HepG2 (cell line): ENCODE measurements at regions not wholly inside any gene's neighbourhood (a gene's known extent, or its start where the extent isn't known, plus 50 kb on each side); places are given as distances from the start of the nearest gene placed in this dataset.

ENCODE experiments used
- ARHGAP35 ChIP-seq: sonication (generic); formaldehyde crosslinking; IDR thresholded peaks from 2 replicates; pipeline ENCODE4 v1.9.0; 2022; ENCODE audit warnings: mild to moderate bottlenecking, inconsistent platforms, moderate library complexity, missing genetic modification reagents, borderline replicate concordance
- CBX2 ChIP-seq, 2 experiments: fragments of 200-600 bp in 1 of 2; sonication (generic); formaldehyde crosslinking in 1 of 2; IDR thresholded peaks; 2 replicates each; pipeline versions ENCODE4 v1.7.0 to v1.8.1; 2018 to 2022; ENCODE audit warnings: low read depth in 2 of 2, low read length in 1 of 2, mild to moderate bottlenecking in 1 of 2, missing genetic modification reagents in 1 of 2
- CREM ChIP-seq, 2 experiments: sonication (generic) in 1 of 2; formaldehyde crosslinking in 1 of 2; IDR thresholded peaks; 2 replicates each; pipeline versions ENCODE4 v1.4.0 to v1.6.1; 2016 to 2020; ENCODE audit warnings: antibody characterized with exemption in 1 of 2, mild to moderate bottlenecking in 1 of 2, missing genetic modification reagents in 1 of 2
- GFI1 ChIP-seq: sonication (generic); formaldehyde crosslinking; IDR thresholded peaks from 2 replicates; pipeline ENCODE4 v1.5.0; 2020; ENCODE audit warnings: missing genetic modification reagents, mild to moderate bottlenecking, borderline replicate concordance
- GPN1 ChIP-seq: sonication (generic); formaldehyde crosslinking; IDR thresholded peaks from 2 replicates; pipeline ENCODE4 v1.5.1; 2020; ENCODE audit warnings: missing genetic modification reagents, borderline replicate concordance
- KLF12 ChIP-seq: sonication (generic); formaldehyde crosslinking; IDR thresholded peaks from 2 replicates; pipeline ENCODE4 v1.4.0; 2020; ENCODE audit warnings: missing genetic modification reagents, borderline replicate concordance
- MLLT10 ChIP-seq: sonication (generic); formaldehyde crosslinking; IDR thresholded peaks from 2 replicates; pipeline ENCODE4 v1.4.0; 2020; ENCODE audit warnings: missing genetic modification reagents
- POGZ ChIP-seq: sonication (generic); formaldehyde crosslinking; IDR thresholded peaks from 2 replicates; pipeline ENCODE4 v1.4.0; 2020; ENCODE audit warnings: mild to moderate bottlenecking, missing genetic modification reagents
- RARG ChIP-seq: sonication (generic); formaldehyde crosslinking; IDR thresholded peaks from 2 replicates; pipeline ENCODE4 v1.4.0; 2020; ENCODE audit warnings: low read depth, mild to moderate bottlenecking, missing genetic modification reagents
- SNAI1 ChIP-seq: sonication (generic); formaldehyde crosslinking; IDR thresholded peaks from 2 replicates; pipeline ENCODE4 v1.5.0; 2020; ENCODE audit warnings: mild to moderate bottlenecking, missing genetic modification reagents, borderline replicate concordance
- SOX6 ChIP-seq, 2 experiments: fragments of 450-650 bp in 1 of 2; sonication (generic) in 1 of 2; formaldehyde crosslinking in 1 of 2; IDR thresholded peaks; 2 replicates each; pipeline versions ENCODE4 v1.4.0 to v1.6.1; 2017 to 2020; ENCODE audit warnings: antibody characterized with exemption in 1 of 2, mild to moderate bottlenecking in 1 of 2, missing genetic modification reagents in 1 of 2
- TCF7 ChIP-seq: sonication (generic); IDR thresholded peaks from 2 replicates; pipeline ENCODE4 v1.6.1; 2016; ENCODE audit warnings: antibody characterized with exemption, low read depth
- TCF7L2 ChIP-seq: IDR thresholded peaks from 2 replicates; pipeline ENCODE4 v1.6.1; 2011; ENCODE audit warnings: mild to moderate bottlenecking, low read depth, low read length, moderate library complexity
- TEAD3 ChIP-seq: optimal IDR thresholded peaks from 2 replicates; pipeline ENCODE3; 2016; ENCODE audit warnings: borderline replicate concordance
- TRIM24 ChIP-seq: sonication (generic); formaldehyde crosslinking; IDR thresholded peaks from 2 replicates; pipeline ENCODE4 v1.8.0; 2022; ENCODE audit warnings: mild to moderate bottlenecking, missing genetic modification reagents
- XRCC5 ChIP-seq: fragments of 200-400 bp; formaldehyde crosslinking; optimal IDR thresholded peaks from 2 replicates; pipeline ENCODE3; 2017; ENCODE audit warnings: mild to moderate bottlenecking, low read length
- ZC3H4 ChIP-seq: sonication (generic); formaldehyde crosslinking; IDR thresholded peaks from 2 replicates; pipeline ENCODE4 v1.4.0; 2020; ENCODE audit warnings: missing genetic modification reagents, borderline replicate concordance
- ZNF230 ChIP-seq: sonication (generic); formaldehyde crosslinking; IDR thresholded peaks from 2 replicates; pipeline ENCODE4 v1.4.0; 2020; ENCODE audit warnings: mild to moderate bottlenecking, missing genetic modification reagents
- ZNF792 ChIP-seq: IDR thresholded peaks from 2 replicates; pipeline ENCODE4 v1.6.1; 2016
- TF ChIP-seq, protein P1 (sequence below): sonication (generic); formaldehyde crosslinking; IDR thresholded peaks from 2 replicates; pipeline ENCODE4 v1.4.0; 2020; ENCODE audit warnings: missing genetic modification reagents
- TF ChIP-seq, protein P2 (sequence below): IDR thresholded peaks from 2 replicates; pipeline ENCODE4 v1.6.1; 2016; ENCODE audit warnings: missing compliant biosample characterization, missing genetic modification reagents, borderline replicate concordance
- TF ChIP-seq, protein P3 (sequence below): sonication (generic); formaldehyde crosslinking; IDR thresholded peaks from 2 replicates; pipeline ENCODE4 v1.4.0; 2020; ENCODE audit warnings: missing genetic modification reagents

DNA sequence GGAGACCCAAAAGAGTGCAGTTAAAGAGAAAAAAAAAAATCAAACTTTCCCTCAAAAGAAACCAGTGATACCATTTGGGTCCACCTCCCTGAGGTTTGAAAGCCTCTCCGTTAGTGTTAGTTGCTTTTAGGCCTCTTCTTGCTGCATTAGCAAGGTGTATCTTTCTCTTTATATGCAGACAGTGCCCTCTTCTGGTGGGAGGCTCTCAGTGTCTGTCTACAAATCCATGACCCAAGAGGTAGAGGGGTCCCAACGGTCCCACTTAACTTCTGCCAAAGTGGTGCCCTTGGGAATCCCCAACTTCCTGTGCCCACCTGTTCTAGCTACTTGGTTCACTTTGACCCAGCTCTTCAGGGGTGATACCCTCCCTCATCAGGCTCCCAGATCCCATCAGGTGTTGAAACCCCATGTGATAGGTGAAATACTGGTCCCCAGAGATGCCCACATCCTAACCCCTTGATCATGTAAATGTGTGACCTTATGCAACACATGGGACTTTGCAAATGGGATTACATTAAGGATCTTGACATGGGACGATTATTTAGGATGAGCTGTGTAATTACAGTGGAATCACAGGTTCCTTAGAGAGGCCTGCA is 63.7 kb upstream of the CD99 start (continued):
- TF ChIP-seq, protein P1, sequence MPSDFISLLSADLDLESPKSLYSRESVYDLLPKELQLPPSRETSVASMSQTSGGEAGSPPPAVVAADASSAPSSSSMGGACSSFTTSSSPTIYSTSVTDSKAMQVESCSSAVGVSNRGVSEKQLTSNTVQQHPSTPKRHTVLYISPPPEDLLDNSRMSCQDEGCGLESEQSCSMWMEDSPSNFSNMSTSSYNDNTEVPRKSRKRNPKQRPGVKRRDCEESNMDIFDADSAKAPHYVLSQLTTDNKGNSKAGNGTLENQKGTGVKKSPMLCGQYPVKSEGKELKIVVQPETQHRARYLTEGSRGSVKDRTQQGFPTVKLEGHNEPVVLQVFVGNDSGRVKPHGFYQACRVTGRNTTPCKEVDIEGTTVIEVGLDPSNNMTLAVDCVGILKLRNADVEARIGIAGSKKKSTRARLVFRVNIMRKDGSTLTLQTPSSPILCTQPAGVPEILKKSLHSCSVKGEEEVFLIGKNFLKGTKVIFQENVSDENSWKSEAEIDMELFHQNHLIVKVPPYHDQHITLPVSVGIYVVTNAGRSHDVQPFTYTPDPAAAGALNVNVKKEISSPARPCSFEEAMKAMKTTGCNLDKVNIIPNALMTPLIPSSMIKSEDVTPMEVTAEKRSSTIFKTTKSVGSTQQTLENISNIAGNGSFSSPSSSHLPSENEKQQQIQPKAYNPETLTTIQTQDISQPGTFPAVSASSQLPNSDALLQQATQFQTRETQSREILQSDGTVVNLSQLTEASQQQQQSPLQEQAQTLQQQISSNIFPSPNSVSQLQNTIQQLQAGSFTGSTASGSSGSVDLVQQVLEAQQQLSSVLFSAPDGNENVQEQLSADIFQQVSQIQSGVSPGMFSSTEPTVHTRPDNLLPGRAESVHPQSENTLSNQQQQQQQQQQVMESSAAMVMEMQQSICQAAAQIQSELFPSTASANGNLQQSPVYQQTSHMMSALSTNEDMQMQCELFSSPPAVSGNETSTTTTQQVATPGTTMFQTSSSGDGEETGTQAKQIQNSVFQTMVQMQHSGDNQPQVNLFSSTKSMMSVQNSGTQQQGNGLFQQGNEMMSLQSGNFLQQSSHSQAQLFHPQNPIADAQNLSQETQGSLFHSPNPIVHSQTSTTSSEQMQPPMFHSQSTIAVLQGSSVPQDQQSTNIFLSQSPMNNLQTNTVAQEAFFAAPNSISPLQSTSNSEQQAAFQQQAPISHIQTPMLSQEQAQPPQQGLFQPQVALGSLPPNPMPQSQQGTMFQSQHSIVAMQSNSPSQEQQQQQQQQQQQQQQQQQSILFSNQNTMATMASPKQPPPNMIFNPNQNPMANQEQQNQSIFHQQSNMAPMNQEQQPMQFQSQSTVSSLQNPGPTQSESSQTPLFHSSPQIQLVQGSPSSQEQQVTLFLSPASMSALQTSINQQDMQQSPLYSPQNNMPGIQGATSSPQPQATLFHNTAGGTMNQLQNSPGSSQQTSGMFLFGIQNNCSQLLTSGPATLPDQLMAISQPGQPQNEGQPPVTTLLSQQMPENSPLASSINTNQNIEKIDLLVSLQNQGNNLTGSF (CRISPR knock-in tag): no peak
- TF ChIP-seq SNAI1 (no peak), TRIM24 (no peak), XRCC5 (peak; percentile 55), RARG (CRISPR knock-in tag) (no peak), CREM (IDR thresholded peaks at IDR 0.05) (no peak), CREM (CRISPR knock-in tag; IDR thresholded peaks at IDR 0.05) (no peak), GPN1 (CRISPR knock-in tag) (no peak), GFI1 (CRISPR knock-in tag) (no peak), TCF7 (no peak), ZC3H4 (CRISPR knock-in tag) (no peak), MLLT10 (CRISPR knock-in tag) (no peak), CBX2 (IDR thresholded peaks at IDR 0.05; ENCODE audit: low read depth, low read length) (no peak), CBX2 (CRISPR knock-in tag; IDR thresholded peaks at IDR 0.05; ENCODE audit: low read depth) (no peak), POGZ (CRISPR knock-in tag) (peak; percentile 19; the same call in 1 of the 2 replicates), SOX6 (IDR thresholded peaks at IDR 0.05) (no peak), SOX6 (CRISPR knock-in tag; IDR thresholded peaks at IDR 0.05) (no peak), TEAD3 (CRISPR knock-in tag) (no peak), ARHGAP35 (CRISPR knock-in tag) (no peak), ZNF792 (no peak), ZNF230 (CRISPR knock-in tag) (no peak), TCF7L2 (no peak), KLF12 (CRISPR knock-in tag) (no peak)
- TF ChIP-seq, protein P2, sequence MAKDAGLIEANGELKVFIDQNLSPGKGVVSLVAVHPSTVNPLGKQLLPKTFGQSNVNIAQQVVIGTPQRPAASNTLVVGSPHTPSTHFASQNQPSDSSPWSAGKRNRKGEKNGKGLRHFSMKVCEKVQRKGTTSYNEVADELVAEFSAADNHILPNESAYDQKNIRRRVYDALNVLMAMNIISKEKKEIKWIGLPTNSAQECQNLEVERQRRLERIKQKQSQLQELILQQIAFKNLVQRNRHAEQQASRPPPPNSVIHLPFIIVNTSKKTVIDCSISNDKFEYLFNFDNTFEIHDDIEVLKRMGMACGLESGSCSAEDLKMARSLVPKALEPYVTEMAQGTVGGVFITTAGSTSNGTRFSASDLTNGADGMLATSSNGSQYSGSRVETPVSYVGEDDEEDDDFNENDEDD (CRISPR knock-in tag): no peak
- TF ChIP-seq, protein P3, sequence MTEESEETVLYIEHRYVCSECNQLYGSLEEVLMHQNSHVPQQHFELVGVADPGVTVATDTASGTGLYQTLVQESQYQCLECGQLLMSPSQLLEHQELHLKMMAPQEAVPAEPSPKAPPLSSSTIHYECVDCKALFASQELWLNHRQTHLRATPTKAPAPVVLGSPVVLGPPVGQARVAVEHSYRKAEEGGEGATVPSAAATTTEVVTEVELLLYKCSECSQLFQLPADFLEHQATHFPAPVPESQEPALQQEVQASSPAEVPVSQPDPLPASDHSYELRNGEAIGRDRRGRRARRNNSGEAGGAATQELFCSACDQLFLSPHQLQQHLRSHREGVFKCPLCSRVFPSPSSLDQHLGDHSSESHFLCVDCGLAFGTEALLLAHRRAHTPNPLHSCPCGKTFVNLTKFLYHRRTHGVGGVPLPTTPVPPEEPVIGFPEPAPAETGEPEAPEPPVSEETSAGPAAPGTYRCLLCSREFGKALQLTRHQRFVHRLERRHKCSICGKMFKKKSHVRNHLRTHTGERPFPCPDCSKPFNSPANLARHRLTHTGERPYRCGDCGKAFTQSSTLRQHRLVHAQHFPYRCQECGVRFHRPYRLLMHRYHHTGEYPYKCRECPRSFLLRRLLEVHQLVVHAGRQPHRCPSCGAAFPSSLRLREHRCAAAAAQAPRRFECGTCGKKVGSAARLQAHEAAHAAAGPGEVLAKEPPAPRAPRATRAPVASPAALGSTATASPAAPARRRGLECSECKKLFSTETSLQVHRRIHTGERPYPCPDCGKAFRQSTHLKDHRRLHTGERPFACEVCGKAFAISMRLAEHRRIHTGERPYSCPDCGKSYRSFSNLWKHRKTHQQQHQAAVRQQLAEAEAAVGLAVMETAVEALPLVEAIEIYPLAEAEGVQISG (CRISPR knock-in tag): peak; percentile 87
